Tibial artery (tissue), 4 donors: ENCODE measurements at regions not wholly inside any gene's neighbourhood (a gene's known extent, or its start where the extent isn't known, plus 50 kb on each side); places are given as distances from the start of the nearest gene placed in this dataset.

Experiments used
- DNase-seq, 2 donors: peaks; one replicate each; pipeline ENCODE4 v3.0.0-alpha.2; 2019
- H3K27ac ChIP-seq, 2 donors: fragments of 200-600 bp; sonication (generic) in 1 of 2; 1 replicate in 1 of 2; 2 replicates in 1 of 2; pipeline ENCODE4 v1.5.1; 2018 to 2019; ENCODE audit warnings: mild to moderate bottlenecking in 1 of 2
- H3K27me3 ChIP-seq, 2 donors: fragments of 200-600 bp; sonication (generic) in 1 of 2; one replicate each; pipeline versions ENCODE4 v1.5.1 to v1.6.0; 2016 to 2019
- H3K36me3 ChIP-seq, 3 donors: fragments of 200-600 bp; sonication (generic) in 2 of 3; one replicate each; pipeline ENCODE4 v1.5.1; 2016 to 2019; ENCODE audit warnings: mild to moderate bottlenecking in 2 of 3
- H3K4me1 ChIP-seq, 4 donors: fragments of 200-600 bp; sonication (generic) in 2 of 4; 1 replicate in 3 of 4; 2 replicates in 1 of 4; pipeline ENCODE4 v1.5.1; 2016 to 2019
- H3K4me3 ChIP-seq, 2 donors: fragments of 200-600 bp; sonication (generic) in 1 of 2; 1 replicate in 1 of 2; 2 replicates in 1 of 2; pipeline ENCODE4 v1.5.1; 2018 to 2019; ENCODE audit warnings: mild to moderate bottlenecking in 2 of 2
- H3K9me3 ChIP-seq, 3 donors: fragments of 200-600 bp; sonication (generic) in 1 of 3; one replicate each; pipeline ENCODE4 v1.5.1; 2016 to 2019
- CTCF ChIP-seq, 2 experiments: fragments of 200-600 bp in 1 of 2; fragments of 450-650 bp in 1 of 2; IDR thresholded peaks; one replicate each; pipeline ENCODE4 v1.5.1; 2017 to 2019; ENCODE audit warnings: antibody characterized with exemption in 2 of 2, mild to moderate bottlenecking in 1 of 2, moderate library complexity in 1 of 2
- intact Hi-C: fragments of 100-400 bp; cut with DNase I; formaldehyde crosslinking; loops from one replicate; pipeline ENCODE4 v1.15.0; 2023; ENCODE audit warnings: low total_unique reads

- no peaks in the 10 kb centered on the region for H3K27me3 ChIP-seq
- H3K9me3 ChIP-seq, result no peaks in the 10 kb centered on the region
- TF ChIP-seq CTCF (IDR thresholded peaks at IDR 0.05), result no peak
- intact Hi-C loops, result no loop called here
- no peaks in the 10 kb centered on the region for H3K4me1 ChIP-seq
- no peak overlapping the region for H3K4me3 ChIP-seq
- H3K27ac ChIP-seq, result no peak overlapping the region
- no peaks in the 10 kb centered on the region for H3K36me3 ChIP-seq
- no peak for DNase-seq
These were observed 272.3 kb upstream of the RAG2 start for GRCh38 chr11:36870361-36870760.

- no peaks in the 10 kb centered on the region for H3K9me3 ChIP-seq
- intact Hi-C loops, result no loop called here
- DNase-seq, result no peak
- TF ChIP-seq CTCF (IDR thresholded peaks at IDR 0.05), result no peak
- H3K27ac ChIP-seq, result no peak overlapping the region
- H3K36me3 ChIP-seq, result no peaks in the 10 kb centered on the region
- H3K27me3 ChIP-seq, result no peaks in the 10 kb centered on the region
- no peak overlapping the region for H3K4me3 ChIP-seq
- no peaks in the 10 kb centered on the region for H3K4me1 ChIP-seq
These were observed 270.3 kb upstream of the RAG2 start for GRCh38 chr11:36868380-36868779.

- intact Hi-C loops, result no loop called here
- TF ChIP-seq CTCF (IDR thresholded peaks at IDR 0.05), result no peak
- DNase-seq, result no peak
- no peaks in the 10 kb centered on the region for H3K36me3 ChIP-seq
- H3K27me3 ChIP-seq, result no peaks in the 10 kb centered on the region
- no peak overlapping the region for H3K27ac ChIP-seq
- H3K4me3 ChIP-seq, result no peak overlapping the region
- H3K9me3 ChIP-seq, result no peaks in the 10 kb centered on the region
- H3K4me1 ChIP-seq, result no peaks in the 10 kb centered on the region
These were observed 267.8 kb upstream of the RAG2 start for GRCh38 chr11:36865846-36866245.

- intact Hi-C loops, result no loop called here
- no peaks in the 10 kb centered on the region for H3K27me3 ChIP-seq
- H3K27ac ChIP-seq, result no peak overlapping the region
- no peaks in the 10 kb centered on the region for H3K4me1 ChIP-seq
- H3K4me3 ChIP-seq, result no peak overlapping the region
- DNase-seq, result no peak
- no peak for TF ChIP-seq CTCF (IDR thresholded peaks at IDR 0.05)
- H3K36me3 ChIP-seq, result no peaks in the 10 kb centered on the region
- H3K9me3 ChIP-seq, result no peaks in the 10 kb centered on the region
These were observed 256.8 kb upstream of the RAG2 start for GRCh38 chr11:36854875-36855274.

GRCh38 chr11:36848660-36849059, 250.6 kb upstream of the RAG2 start:
- Histone ChIP-seq H3K36me3 (no peaks in the 10 kb centered on the region), H3K9me3 (no peaks in the 10 kb centered on the region), H3K4me1 (no peaks in the 10 kb centered on the region), H3K27ac (no peak overlapping the region), H3K27me3 (no peaks in the 10 kb centered on the region), H3K4me3 (no peak overlapping the region)
- DNase-seq, result no peak
- intact Hi-C loops, result no loop called here
- TF ChIP-seq CTCF (IDR thresholded peaks at IDR 0.05), result no peak

GRCh38 chr11:36840378-36840777, 242.3 kb upstream of the RAG2 start:
- H3K4me3 ChIP-seq, result no peak overlapping the region
- H3K27ac ChIP-seq, result no peak overlapping the region
- no peaks in the 10 kb centered on the region for H3K9me3 ChIP-seq
- H3K4me1 ChIP-seq, result no peaks in the 10 kb centered on the region
- no peaks in the 10 kb centered on the region for H3K27me3 ChIP-seq
- DNase-seq, result no peak
- no peak for TF ChIP-seq CTCF (IDR thresholded peaks at IDR 0.05)
- intact Hi-C loops, result no loop called here
- H3K36me3 ChIP-seq, result no peaks in the 10 kb centered on the region
